Cardiac septum (tissue), 1 donor: ENCODE measurements at regions not wholly inside any gene's neighbourhood (a gene's known extent, or its start where the extent isn't known, plus 50 kb on each side); places are given as distances from the start of the nearest gene placed in this dataset.

Experiments
- DNase-seq: peaks from one replicate; pipeline ENCODE4 v3.0.0-alpha.2; 2020; ENCODE audit warnings: low spot score
- intact Hi-C: fragments of 100-400 bp; cut with DNase I; formaldehyde crosslinking; loops from one replicate; pipeline ENCODE4 v1.14.0; 2022
- donor health status: DM: no; HTN: no; CAD: no.

DNA sequence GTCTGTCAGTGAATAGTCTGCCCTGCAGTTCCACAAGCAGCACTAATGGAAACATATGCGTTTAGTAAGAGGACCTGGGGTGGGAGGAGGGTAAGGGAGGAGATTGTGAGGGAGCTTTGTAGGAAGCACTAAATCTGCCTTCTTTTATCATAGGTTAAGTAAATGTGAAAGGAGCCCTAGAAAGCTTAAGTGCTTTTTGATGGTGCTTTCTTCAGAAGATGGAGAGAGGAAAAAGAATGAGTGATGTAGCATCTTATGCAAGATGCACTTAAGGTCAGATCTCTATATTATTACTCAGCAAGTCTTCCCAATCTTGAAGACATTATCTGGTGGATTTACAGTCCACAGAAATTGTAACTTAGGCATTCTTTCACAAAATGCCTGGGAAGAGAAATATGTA is 322.7 kb downstream of the PDHA2 start:
- no peak for DNase-seq
- intact Hi-C loops = no loop called here

DNA sequence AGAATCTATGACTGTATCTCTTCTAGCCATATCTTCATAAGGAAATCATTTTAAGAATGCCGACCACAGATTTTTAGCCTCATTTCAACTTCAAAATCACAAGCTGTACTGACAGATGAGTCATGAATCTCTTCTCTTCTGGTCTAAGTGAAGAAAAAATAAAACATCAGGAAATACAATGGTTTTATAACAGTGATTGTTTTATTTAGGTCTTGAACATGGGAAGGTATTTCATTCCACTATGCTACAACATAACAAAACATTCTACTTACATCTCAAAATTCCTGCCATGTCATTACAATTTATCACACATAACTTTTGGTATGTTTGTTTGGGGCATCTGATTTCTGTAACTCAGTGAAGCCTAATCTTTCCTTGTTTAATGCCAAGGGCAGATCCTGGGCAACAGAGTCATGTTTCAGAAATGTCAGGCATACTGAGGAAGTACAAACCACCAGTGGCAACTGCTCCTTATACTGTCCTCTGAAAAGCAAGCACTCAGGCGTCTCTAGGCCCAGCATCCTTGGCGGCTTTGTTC is 325.0 kb downstream of the PDHA2 start:
- intact Hi-C loops = no loop called here
- no peak for DNase-seq

GRCh38 chr4:96166806-96167205 is 326.9 kb downstream of the PDHA2 start:
- no peak for DNase-seq
- intact Hi-C loops = no loop called here

GRCh38 chr4:96170198-96170597 is 330.3 kb downstream of the PDHA2 start:
- intact Hi-C loops = no loop called here
- no peak for DNase-seq

DNA sequence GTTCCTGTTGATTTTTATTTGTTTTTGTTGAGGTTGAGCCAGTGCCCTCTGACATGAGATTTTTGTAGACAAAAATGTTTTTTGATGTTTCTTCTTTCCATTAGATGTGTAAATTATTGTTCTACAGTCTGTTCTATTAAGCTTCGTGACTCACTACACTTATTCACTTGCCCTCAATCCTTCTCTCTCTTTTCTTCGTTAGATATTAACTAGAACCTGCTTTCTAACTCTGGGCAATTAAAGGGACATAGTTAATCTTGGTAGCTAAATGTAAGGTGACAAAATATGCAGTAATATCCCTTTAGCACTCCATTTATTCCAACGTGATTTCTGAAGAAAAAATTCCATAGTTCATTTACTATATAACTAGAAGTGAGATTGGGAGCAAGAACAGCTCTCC is 333.9 kb downstream of the PDHA2 start:
- DNase-seq = no peak

GRCh38 chr4:96175871-96176270 is 336.0 kb downstream of the PDHA2 start:
- intact Hi-C loops = no loop called here
- DNase-seq = no peak

More for the DNA sequence above, 333.9 kb downstream of the PDHA2 start:
- intact Hi-C loops = no loop called here

DNA sequence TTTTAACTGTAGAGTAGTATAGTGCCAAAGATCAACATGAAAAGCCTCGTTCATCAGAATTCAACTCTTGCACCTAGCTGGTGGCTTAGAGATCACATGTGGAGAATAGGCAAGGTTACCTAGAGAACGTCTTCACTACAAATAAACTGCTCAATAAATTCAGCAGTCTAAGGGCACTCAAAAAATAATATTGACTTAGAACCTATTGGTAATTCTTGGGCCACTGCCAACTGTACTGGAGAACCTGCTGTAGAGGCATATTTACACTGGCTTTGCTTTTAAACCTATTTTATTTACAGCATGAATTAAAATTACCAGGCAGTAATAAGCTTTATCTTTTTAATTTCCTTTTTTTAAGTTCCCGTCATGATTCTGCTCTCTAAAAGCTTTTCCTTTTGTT is 343.7 kb downstream of the PDHA2 start:
- intact Hi-C loops = no loop called here
- DNase-seq = no peak

DNA sequence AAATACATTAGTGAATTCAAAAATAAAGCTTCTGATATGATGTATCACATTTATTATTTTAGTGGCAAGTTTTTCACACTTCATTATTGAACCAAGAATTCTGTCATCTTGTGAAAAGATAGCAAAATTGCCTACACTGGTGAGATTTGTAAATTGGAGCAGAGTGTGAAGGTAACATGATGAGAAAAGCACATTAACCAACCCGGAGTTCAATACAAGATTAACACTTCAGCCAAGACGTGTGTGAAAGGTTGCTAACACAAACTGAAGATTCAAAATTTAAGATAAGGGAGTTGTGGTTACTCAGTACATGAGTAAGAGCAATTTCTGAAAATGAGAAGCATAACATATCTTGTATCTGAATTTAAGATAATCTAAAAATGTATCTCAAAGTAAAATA is 346.7 kb downstream of the PDHA2 start:
- intact Hi-C loops = no loop called here
- DNase-seq = no peak

GRCh38 chr4:96189761-96190160 is 349.9 kb downstream of the PDHA2 start:
- no peak for DNase-seq
- intact Hi-C loops = no loop called here

DNA sequence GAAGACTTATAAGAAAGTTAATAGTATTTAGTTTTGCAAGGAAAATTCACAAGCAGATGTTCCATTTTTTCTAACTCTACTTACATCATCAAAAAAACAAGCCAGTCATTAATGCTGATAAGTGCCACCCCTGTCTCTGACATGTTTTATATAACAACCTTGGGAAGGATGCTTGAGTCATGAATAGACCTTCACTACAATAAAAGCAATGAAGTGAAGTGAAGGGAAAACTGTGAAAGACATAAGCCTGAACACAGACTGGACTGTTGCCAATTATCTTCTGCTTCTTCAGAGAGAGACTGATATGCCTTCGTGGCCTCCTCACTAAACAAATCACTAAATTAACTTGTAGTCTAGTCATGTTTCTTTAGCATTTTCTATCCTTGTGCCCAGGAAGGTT is 353.2 kb downstream of the PDHA2 start:
- DNase-seq = no peak
- intact Hi-C loops = no loop called here

GRCh38 chr4:96194993-96195392 is 355.1 kb downstream of the PDHA2 start:
- intact Hi-C loops = no loop called here
- no peak for DNase-seq

DNA sequence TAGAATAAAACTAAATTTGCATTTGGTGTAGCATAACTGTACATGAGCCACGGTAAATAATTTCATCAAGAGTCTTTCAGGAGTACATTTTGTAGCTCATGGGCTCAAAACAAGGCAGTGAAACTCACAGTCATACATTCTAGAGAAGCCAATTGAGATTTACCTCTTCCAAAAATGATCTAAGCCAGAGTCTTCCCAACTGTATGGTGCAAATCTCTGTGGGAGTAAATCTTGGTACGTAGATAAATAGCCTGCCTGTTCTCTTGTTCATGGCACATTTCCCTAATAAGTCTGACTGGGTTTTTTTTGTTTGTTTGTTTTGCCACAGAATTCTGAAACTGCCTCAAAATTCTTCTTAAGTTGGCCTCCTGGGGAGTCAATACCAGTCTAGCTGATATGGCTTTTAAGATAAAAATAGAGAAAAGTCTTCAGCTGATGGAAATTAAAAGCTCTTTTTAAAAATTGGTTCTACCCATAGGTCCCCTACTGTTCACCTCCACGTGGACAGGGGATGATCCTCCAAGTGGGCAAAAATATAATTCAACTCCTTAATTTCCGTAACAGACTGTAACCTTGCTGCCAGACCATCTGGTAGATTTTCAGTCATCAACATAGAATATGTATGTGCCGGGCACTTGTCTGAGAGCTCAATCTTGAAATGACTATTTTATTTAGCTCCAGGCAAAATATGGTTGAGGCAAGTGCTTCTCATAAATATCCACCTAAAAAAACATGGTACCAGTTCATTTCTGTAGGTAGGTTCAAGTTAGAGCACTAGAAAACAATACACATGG is 365.4 kb downstream of the PDHA2 start:
- no peak for DNase-seq
- intact Hi-C loops = no loop called here

GRCh38 chr4:96227515-96227914 is 387.6 kb downstream of the PDHA2 start:
- no peak for DNase-seq
- intact Hi-C loops = no loop called here

DNA sequence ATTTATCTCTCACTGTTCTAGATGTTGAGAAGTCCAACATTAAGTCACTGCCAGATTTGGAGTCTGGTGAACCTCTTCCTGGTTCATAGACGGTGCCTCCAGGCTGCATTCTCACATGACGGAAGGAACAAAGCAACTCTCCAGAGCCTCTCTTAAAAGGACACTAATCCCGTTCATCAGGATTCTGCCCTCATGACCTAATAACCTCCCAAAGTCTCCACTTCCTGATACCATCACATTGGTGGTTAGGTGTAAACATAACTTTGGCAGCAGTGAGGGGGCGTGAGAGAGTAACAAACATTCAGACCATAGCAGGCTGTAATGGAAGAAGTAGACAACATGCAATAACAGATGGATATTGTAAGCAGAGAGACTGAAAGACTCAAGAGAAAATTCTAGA is 388.6 kb downstream of the PDHA2 start:
- intact Hi-C loops = no loop called here
- no peak for DNase-seq

- no peak for DNase-seq
- intact Hi-C loops = no loop called here
Measured at GRCh38 chr4:96240041-96240440, 400.1 kb downstream of the PDHA2 start.

GRCh38 chr4:96241819-96242218 is 401.9 kb downstream of the PDHA2 start:
- DNase-seq = no peak
- intact Hi-C loops = no loop called here

DNA sequence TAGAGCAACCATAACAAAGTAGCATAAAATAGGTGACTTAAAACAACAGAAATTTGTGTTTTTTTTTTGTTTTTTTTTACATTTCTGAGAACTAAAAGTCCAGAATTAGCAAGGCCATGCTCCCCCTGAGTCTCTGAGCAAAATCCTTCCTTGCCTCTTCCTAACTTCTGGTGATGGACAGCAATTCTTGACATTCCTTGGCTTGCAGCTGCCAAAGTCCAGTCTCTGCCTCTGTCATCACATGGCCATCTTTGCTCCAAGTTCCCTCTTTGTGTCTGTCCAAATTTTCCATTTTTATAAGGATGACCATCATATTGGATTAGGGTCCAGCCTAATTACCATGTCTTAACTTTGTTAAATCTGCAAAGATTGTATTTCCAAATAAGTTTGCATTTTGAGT is 407.2 kb downstream of the PDHA2 start:
- no peak for DNase-seq
- intact Hi-C loops = no loop called here

GRCh38 chr4:96248225-96248624 is 408.3 kb downstream of the PDHA2 start:
- DNase-seq = no peak
- intact Hi-C loops = no loop called here

- intact Hi-C loops = no loop called here
- DNase-seq = no peak
Measured at GRCh38 chr4:96260064-96260682, 420.3 kb downstream of the PDHA2 start.

GRCh38 chr4:96262057-96262456 is 422.2 kb downstream of the PDHA2 start:
- DNase-seq = no peak
- intact Hi-C loops = no loop called here

DNA sequence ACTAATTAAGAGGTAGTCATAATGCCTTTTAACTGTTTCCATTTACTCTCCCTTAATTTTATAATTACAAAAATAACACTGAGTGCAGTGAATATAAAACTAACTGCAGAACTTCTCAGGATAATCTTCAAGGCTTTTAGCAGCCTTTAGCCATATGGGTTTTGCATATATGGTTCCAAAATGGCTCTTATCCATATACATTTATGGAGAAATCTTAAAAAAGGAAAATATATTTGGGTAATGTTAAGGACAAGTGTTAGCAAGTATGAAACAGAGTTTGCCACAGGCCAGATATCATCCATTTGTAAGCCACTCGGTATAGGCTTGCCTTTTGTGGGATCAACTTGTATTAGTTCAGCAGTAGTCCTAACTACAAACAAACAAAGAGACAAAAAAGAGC is 423.4 kb downstream of the PDHA2 start:
- intact Hi-C loops = no loop called here
- DNase-seq = no peak
